ENCODE measurements at regions not wholly inside any gene's neighbourhood (a gene's known extent, or its start where the extent isn't known, plus 50 kb on each side); places are given as distances from the start of the nearest gene placed in this dataset.

DNA sequence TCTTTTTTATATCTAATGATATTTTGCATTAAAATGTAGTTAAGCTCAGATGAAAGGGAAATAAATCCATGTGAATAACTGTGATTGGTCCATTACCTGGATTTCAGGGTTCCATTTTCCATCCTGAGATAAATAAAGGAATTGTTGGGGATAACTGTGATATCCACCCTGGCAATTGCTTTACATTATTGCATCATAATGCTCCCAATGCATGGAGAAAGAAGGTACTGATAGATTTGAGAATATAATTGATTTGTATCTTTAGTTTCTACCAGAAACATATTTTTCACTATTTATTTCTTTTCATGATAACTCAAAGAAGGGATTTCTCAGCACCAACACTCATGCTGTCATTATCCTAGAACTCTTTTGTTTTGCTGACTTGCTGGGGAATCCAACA, 102.0 kb upstream of the KCNQ5 start:
- Histone ChIP-seq H3K27ac (ENCODE audit: control insufficient read depth, insufficient read depth) (no peak overlapping the region), H3K27me3 (replicated peaks in 1 of 2; ENCODE audit: control insufficient read depth in 2 of 2, insufficient read depth in 2 of 2, low read length in 1 of 2) (no peaks in the 10 kb centered on the region; a peak in 1 of 4 replicates), H2AFZ (ENCODE audit: control insufficient read depth, low read depth, low read length) (no peak overlapping the region), H3K4me2 (ENCODE audit: control insufficient read depth, insufficient read depth) (no peak overlapping the region), H3K36me3 (ENCODE audit: control insufficient read depth in 2 of 2, insufficient read depth in 2 of 2, low read length in 1 of 2) (no peaks in the 10 kb centered on the region), H3K9ac (ENCODE audit: control insufficient read depth, insufficient read depth, low read length) (no peak overlapping the region), H3K9me3 (replicated peaks; ENCODE audit: control insufficient read depth, insufficient read depth, low read length) (no peaks in the 10 kb centered on the region), H3K4me3 (no peak overlapping the region), H4K20me1 (ENCODE audit: control insufficient read depth, insufficient read depth) (no peaks in the 10 kb centered on the region), H3K4me1 (ENCODE audit: control insufficient read depth, insufficient read depth, low read length) (no peaks in the 10 kb centered on the region), H3K79me2 (ENCODE audit: control insufficient read depth, insufficient read depth, low read length) (no peaks in the 10 kb centered on the region)
- in situ Hi-C loops (cut with MboI) (no loop called here), intact Hi-C loops (cut with micrococcal nuclease; ENCODE audit: unreplicated experiment) (loop anchor here (5.0 kb wide), 1 partner anchor 662 kb away; no protein-coding TSS in a partner anchor)
- CTCF ChIA-PET, result no interaction called here
- no peak for ATAC-seq
- SMC1A ChIA-PET (ENCODE audit: uncharacterized antibody, unreplicated experiment), result interaction anchor here (0.7 kb wide), 1 partner anchor 697 kb away, joined by 3 read pairs; no protein-coding TSS in a partner anchor
- POLR2A ChIA-PET, result no interaction called here
- FAIRE-seq, result no peak
- no TSS peak for BruUV-seq (replicated peaks)
- RAD21 ChIA-PET (ENCODE audit: unreplicated experiment), result no interaction called here
- DNase-seq (ENCODE audit: low read depth, low spot score), result no peak
- TF ChIP-seq CBFB (IDR thresholded peaks at IDR 0.05; ENCODE audit: low read depth) (no peak), ZZZ3 (IDR thresholded peaks at IDR 0.05; ENCODE audit: control insufficient read depth, insufficient read length, low read depth) (no peak), ZNF207 (IDR thresholded peaks at IDR 0.05; ENCODE audit: borderline replicate concordance) (no peak), LARP7 (IDR thresholded peaks at IDR 0.05) (no peak), BCL3 (IDR thresholded peaks at IDR 0.05; ENCODE audit: borderline replicate concordance, insufficient read depth, low read depth, low read length, poor library complexity, severe bottlenecking) (no peak), HDAC2 (IDR thresholded peaks at IDR 0.05) (no peak), EZH2 (IDR thresholded peaks at IDR 0.05; ENCODE audit: borderline replicate concordance, control insufficient read depth, low read depth, low read length) (no peak), ZNF24 (IDR thresholded peaks at IDR 0.05) (no peak)
- TF ChIP-seq, protein P1, sequence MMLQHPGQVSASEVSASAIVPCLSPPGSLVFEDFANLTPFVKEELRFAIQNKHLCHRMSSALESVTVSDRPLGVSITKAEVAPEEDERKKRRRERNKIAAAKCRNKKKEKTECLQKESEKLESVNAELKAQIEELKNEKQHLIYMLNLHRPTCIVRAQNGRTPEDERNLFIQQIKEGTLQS (IDR thresholded peaks at IDR 0.05; ENCODE audit: borderline replicate concordance, extremely low read depth, low read depth, low read length), result no peak
